SK-N-SH (cell line): ENCODE measurements at regions not wholly inside any gene's neighbourhood (a gene's known extent, or its start where the extent isn't known, plus 50 kb on each side); places are given as distances from the start of the nearest gene placed in this dataset.

Source experiments
- CTCF ChIA-PET: fragments of 300-600, 350-600 bp; formaldehyde crosslinking; extraction: SDS; loops from one replicate; lab custom pipeline; 2021; lab: Yijun Ruan, JAX
- POLR2A ChIA-PET: fragments of 350-600 bp; sonication (Branson Sonifier 250); formaldehyde crosslinking; extraction: SDS; loops from one replicate; lab custom pipeline; 2020; ENCODE audit warnings: antibody characterized with exemption, inconsistent platforms; lab: Yijun Ruan, JAX
- DNase-seq: peaks from one replicate; pipeline ENCODE4 v3.0.0; 2012
- H2AFZ ChIP-seq: fragments of 200-600 bp; sonication (generic); 2 replicates; pipeline ENCODE4 v1.8.1; 2016; ENCODE audit warnings: antibody characterized with exemption, mild to moderate bottlenecking, low read depth
- H3F3A ChIP-seq: fragments of 200-600 bp; sonication (generic); replicated peaks from 2 replicates; pipeline ENCODE3; 2016; ENCODE audit warnings: antibody characterized with exemption, mild to moderate bottlenecking; ENCODE audit not compliant: insufficient read depth
- H3K27ac ChIP-seq, 2 experiments: fragments of 200-500 bp in 1 of 2; fragments of 200-600 bp in 1 of 2; sonication (Bioruptor generic) in 1 of 2; sonication (generic), shearing (Covaris generic) in 1 of 2; 2 replicates each; pipeline versions ENCODE4 v1.5.1 to v1.6.1; 2014 to 2016; ENCODE audit warnings: low read depth in 2 of 2, inconsistent platforms in 1 of 2, low read length in 1 of 2, mild to moderate bottlenecking in 1 of 2, mixed read lengths in 1 of 2
- H3K27me3 ChIP-seq: fragments of 200-600 bp; sonication (generic), shearing (Covaris generic); 2 replicates; pipeline ENCODE4 v1.6.1; 2016; ENCODE audit warnings: mixed run types; ENCODE audit not compliant: insufficient read depth
- H3K36me3 ChIP-seq, 2 experiments: fragments of 200-500 bp in 1 of 2; fragments of 200-600 bp in 1 of 2; sonication (Bioruptor generic) in 1 of 2; sonication (generic) in 1 of 2; replicated peaks in 1 of 2; 2 replicates each; pipeline versions ENCODE3 to v1.5.1; 2014 to 2016; ENCODE audit warnings: low read length in 1 of 2, mild to moderate bottlenecking in 1 of 2; ENCODE audit not compliant: insufficient read depth in 2 of 2, control insufficient read depth in 1 of 2
- H3K4me1 ChIP-seq, 2 experiments: fragments of 200-500 bp in 1 of 2; fragments of 200-600 bp in 1 of 2; sonication (Bioruptor generic) in 1 of 2; sonication (generic), shearing (Covaris generic) in 1 of 2; 2 replicates each; pipeline versions ENCODE4 v1.5.1 to v1.6.1; 2014 to 2016; ENCODE audit warnings: low read depth in 1 of 2, low read length in 1 of 2, mixed run types in 1 of 2; ENCODE audit not compliant: insufficient read depth in 2 of 2, control insufficient read depth in 1 of 2
- H3K4me2 ChIP-seq: fragments of 200-600 bp; sonication (generic), shearing (Covaris generic); 2 replicates; pipeline ENCODE4 v1.6.1; 2017; ENCODE audit warnings: mixed run types
- H3K4me3 ChIP-seq, 2 experiments: fragments of 200-500 bp in 1 of 2; fragments of 200-600 bp in 1 of 2; sonication (Bioruptor generic) in 1 of 2; sonication (generic), shearing (Covaris generic) in 1 of 2; 2 replicates each; pipeline versions ENCODE4 v1.5.1 to v1.8.1; 2014 to 2016; ENCODE audit warnings: low read depth in 2 of 2, inconsistent platforms in 1 of 2, low read length in 1 of 2, mild to moderate bottlenecking in 1 of 2, mixed read lengths in 1 of 2, moderate library complexity in 1 of 2
- H3K79me2 ChIP-seq: fragments of 200-600 bp; sonication (generic); 2 replicates; pipeline ENCODE4 v1.8.1; 2017; ENCODE audit warnings: mild to moderate bottlenecking; ENCODE audit not compliant: insufficient read depth
- H3K9ac ChIP-seq: fragments of 200-600 bp; sonication (generic); 2 replicates; pipeline ENCODE4 v1.6.1; 2017; ENCODE audit warnings: mixed run types
- H3K9me2 ChIP-seq: fragments of 200-600 bp; sonication (generic); 2 replicates; pipeline ENCODE4 v1.6.1; 2017; ENCODE audit warnings: mixed run types
- H3K9me3 ChIP-seq: fragments of 200-600 bp; sonication (generic); 2 replicates; pipeline ENCODE4 v1.6.1; 2017; ENCODE audit warnings: mixed run types, mild to moderate bottlenecking, moderate library complexity
- H4K20me1 ChIP-seq: fragments of 200-600 bp; sonication (generic); 2 replicates; pipeline ENCODE4 v1.6.1; 2017; ENCODE audit warnings: mild to moderate bottlenecking, mixed run types; ENCODE audit not compliant: insufficient read depth
- CHD2 ChIP-seq: fragments of 150-350 bp; IDR thresholded peaks from 2 replicates; pipeline ENCODE4 v1.6.1; 2018; ENCODE audit warnings: low read length; ENCODE audit not compliant: partially characterized antibody
- CTCF ChIP-seq: fragments of 200-600 bp; sonication (generic); IDR thresholded peaks from 2 replicates; pipeline ENCODE4 v1.6.1; 2017; ENCODE audit warnings: antibody characterized with exemption, mild to moderate bottlenecking, moderate library complexity
- ELF1 ChIP-seq: IDR thresholded peaks from 2 replicates; pipeline ENCODE4 v1.4.0; 2012
- EZH2phosphoT487 ChIP-seq: fragments of 200-600 bp; sonication (generic); IDR thresholded peaks from 2 replicates; pipeline ENCODE4 v1.6.1; 2017; ENCODE audit warnings: low read depth, mixed run types, mild to moderate bottlenecking, antibody characterized with exemption, moderate library complexity, borderline replicate concordance
- GATA2 ChIP-seq: sonication (generic); formaldehyde crosslinking; IDR thresholded peaks from 2 replicates; pipeline ENCODE4 v1.5.0; 2020; ENCODE audit warnings: mild to moderate bottlenecking, missing genetic modification reagents
- MAX ChIP-seq: IDR thresholded peaks from 2 replicates; pipeline ENCODE4 v1.4.0; 2012; ENCODE audit warnings: low read depth
- MEF2A ChIP-seq: IDR thresholded peaks from 2 replicates; pipeline ENCODE4 v1.4.0; 2012; ENCODE audit warnings: low read depth, borderline replicate concordance
- PBX3 ChIP-seq: IDR thresholded peaks from 2 replicates; pipeline ENCODE4; 2012
- POLR2AphosphoS5 ChIP-seq: IDR thresholded peaks from 2 replicates; pipeline ENCODE4 v1.6.1; 2012; ENCODE audit warnings: low read depth, low read length
- RCOR1 ChIP-seq: fragments of 150-350 bp; IDR thresholded peaks from 2 replicates; pipeline ENCODE4 v1.6.1; 2017; ENCODE audit warnings: antibody characterized with exemption, low read length
- SIN3A ChIP-seq: IDR thresholded peaks from 2 replicates; pipeline ENCODE4 v1.6.1; 2012; ENCODE audit warnings: low read depth, mild to moderate bottlenecking, low read length, moderate library complexity, borderline replicate concordance
- TCF12 ChIP-seq: IDR thresholded peaks from 2 replicates; pipeline ENCODE4 v1.4.0; 2012
- TEAD4 ChIP-seq: IDR thresholded peaks from 2 replicates; pipeline ENCODE4 v1.4.0; 2012; ENCODE audit warnings: mild to moderate bottlenecking, borderline replicate concordance; ENCODE audit not compliant: insufficient read depth
- USF2 ChIP-seq: fragments of 150-350 bp; IDR thresholded peaks from 2 replicates; pipeline ENCODE4 v1.6.1; 2017; ENCODE audit warnings: antibody characterized with exemption, low read length, low read depth, borderline replicate concordance
- WGBS: methylation state at CpG from one replicate; pipeline ENCODE4 v1.1.6; 2017; ENCODE audit warnings: low lambda C conversion rate; 5-methylcytosine and 5-hydroxymethylcytosine counted together
- TF ChIP-seq, protein P1 (sequence below): IDR thresholded peaks from 2 replicates; pipeline ENCODE4 v1.4.0; 2012; ENCODE audit warnings: low read depth, borderline replicate concordance

DNA sequence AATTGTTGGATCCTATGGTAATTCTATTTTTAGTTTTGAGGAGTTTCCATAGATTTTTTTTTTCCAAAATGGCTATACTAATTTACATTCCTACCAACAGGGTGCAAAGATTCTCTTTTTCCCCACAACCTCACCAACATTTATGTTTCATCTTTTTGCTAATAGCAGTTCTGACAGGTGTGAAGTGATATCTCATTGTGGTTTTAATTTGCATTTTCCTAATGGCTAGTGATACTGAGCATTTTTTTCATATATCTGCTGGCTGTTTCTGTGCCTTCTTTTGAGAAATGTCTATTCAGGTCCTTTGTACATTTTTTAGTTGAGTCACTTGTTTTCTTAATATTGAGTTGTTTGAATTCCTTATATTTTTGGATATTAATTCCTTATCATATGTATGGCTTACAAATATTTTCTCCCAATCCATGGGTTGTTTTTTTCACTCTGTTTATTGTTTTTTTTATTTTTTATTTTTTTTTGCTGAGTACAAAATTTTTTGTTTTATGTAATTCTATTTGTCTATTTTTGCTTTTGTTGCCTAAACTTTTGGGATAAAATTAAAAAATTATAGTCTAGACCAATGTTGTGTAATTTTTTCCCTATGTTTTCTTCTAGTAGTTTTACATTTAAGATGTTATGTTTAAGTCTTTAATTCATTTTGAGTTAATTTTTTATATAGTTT is 205.9 kb upstream of the ADCY1 start:
- Histone ChIP-seq H3F3A (no peaks in the 10 kb centered on the region), H3K9me3 (peaks cover 9% of the 10 kb centered on the region; the same call in 1 of the 2 replicates), H3K9ac (no peak overlapping the region), H2AFZ (no peak overlapping the region), H3K4me3 (no peak overlapping the region), H3K4me2 (no peak overlapping the region), H3K79me2 (no peaks in the 10 kb centered on the region), H3K4me1 (peaks cover 0 to 21% of the 10 kb centered on the region in 2 experiments; a peak in 1 of 4 replicates), H3K36me3 (no peaks in the 10 kb centered on the region), H4K20me1 (no peaks in the 10 kb centered on the region), H3K9me2 (no peaks in the 10 kb centered on the region), H3K27ac (no peak overlapping the region), H3K27me3 (no peaks in the 10 kb centered on the region)
- ChIA-PET CTCF (no interaction called here), POLR2A (no interaction called here)
- no peak for DNase-seq
- no peak for TF ChIP-seq GATA2 (CRISPR knock-in tag)
- TF ChIP-seq MEF2A, result no peak
- no peak for TF ChIP-seq TCF12
- TF ChIP-seq, protein P1, sequence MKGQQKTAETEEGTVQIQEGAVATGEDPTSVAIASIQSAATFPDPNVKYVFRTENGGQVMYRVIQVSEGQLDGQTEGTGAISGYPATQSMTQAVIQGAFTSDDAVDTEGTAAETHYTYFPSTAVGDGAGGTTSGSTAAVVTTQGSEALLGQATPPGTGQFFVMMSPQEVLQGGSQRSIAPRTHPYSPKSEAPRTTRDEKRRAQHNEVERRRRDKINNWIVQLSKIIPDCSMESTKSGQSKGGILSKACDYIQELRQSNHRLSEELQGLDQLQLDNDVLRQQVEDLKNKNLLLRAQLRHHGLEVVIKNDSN, result no peak
- no peak for TF ChIP-seq ELF1
- no peak for TF ChIP-seq SIN3A
- no peak for TF ChIP-seq CTCF
- no peak for TF ChIP-seq TEAD4
- TF ChIP-seq EZH2phosphoT487, result no peak
- TF ChIP-seq CHD2, result no peak
- no peak for TF ChIP-seq PBX3
- TF ChIP-seq POLR2AphosphoS5, result no peak
- TF ChIP-seq USF2, result no peak

DNA sequence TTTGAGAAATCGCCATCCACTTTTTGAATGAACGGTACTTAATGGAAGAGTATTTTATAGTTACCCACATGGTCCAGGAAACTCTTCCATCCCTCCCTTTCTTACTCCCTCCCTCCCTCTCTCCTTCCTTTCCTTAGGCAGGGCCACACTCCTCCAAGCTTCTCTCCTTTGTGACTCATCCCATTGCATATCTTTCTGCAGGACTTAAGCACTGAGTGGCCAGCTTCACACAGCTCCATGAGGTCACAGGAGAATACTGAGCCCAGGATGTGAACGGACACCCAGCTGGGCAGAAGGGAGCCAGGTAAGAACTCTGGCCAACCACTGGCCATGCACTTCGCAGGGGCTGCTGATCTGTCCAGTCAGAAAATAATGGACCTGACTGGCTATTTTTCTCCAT is 189.7 kb upstream of the ADCY1 start:
- Histone ChIP-seq H3K4me3 (no peak overlapping the region), H3K9ac (no peak overlapping the region), H4K20me1 (no peaks in the 10 kb centered on the region), H3K4me2 (no peak overlapping the region), H2AFZ (no peak overlapping the region), H3K9me2 (no peaks in the 10 kb centered on the region), H3K27me3 (no peaks in the 10 kb centered on the region), H3K9me3 (no peaks in the 10 kb centered on the region), H3K36me3 (no peaks in the 10 kb centered on the region), H3F3A (no peaks in the 10 kb centered on the region), H3K79me2 (no peaks in the 10 kb centered on the region), H3K27ac (no peak overlapping the region), H3K4me1 (peaks cover 0 to 11% of the 10 kb centered on the region in 2 experiments; a peak in 2 of 4 replicates)
- WGBS, result 38% methylated on average over 4 of the region's 4 CpGs
- ChIA-PET POLR2A (no interaction called here), CTCF (no interaction called here)
- no peak for TF ChIP-seq CHD2
- no peak for TF ChIP-seq TCF12
- TF ChIP-seq TEAD4, result no peak
- no peak for TF ChIP-seq USF2
- no peak for TF ChIP-seq RCOR1
- TF ChIP-seq, protein P1, result no peak
- TF ChIP-seq MAX, result no peak
- no peak for TF ChIP-seq GATA2 (CRISPR knock-in tag)
- DNase-seq, result no peak
